ENCODE measurements at regions not wholly inside any gene's neighbourhood (a gene's known extent, or its start where the extent isn't known, plus 50 kb on each side); places are given as distances from the start of the nearest gene placed in this dataset.

- TF ChIP-seq CTCF (optimal IDR thresholded peaks at IDR 0.05 in 1 of 3, IDR thresholded peaks at IDR 0.05 in 1 of 3, conservative IDR thresholded peaks at IDR 0.05 in 1 of 3; ENCODE audit: extremely low read depth in 1 of 3, insufficient read depth in 2 of 3, low read length in 3 of 3) (no peak), EZH2 (IDR thresholded peaks at IDR 0.05; ENCODE audit: low read length) (no peak)
- FAIRE-seq: no peak
- dilution Hi-C loops (cut with MboI; ENCODE audit: extremely low pct_ligation_motif_present, low sequenced_read_pairs): no loop called here
Observed at GRCh38 chr2:105641389-105641811, 103.3 kb upstream of the NCK2 start.

DNA sequence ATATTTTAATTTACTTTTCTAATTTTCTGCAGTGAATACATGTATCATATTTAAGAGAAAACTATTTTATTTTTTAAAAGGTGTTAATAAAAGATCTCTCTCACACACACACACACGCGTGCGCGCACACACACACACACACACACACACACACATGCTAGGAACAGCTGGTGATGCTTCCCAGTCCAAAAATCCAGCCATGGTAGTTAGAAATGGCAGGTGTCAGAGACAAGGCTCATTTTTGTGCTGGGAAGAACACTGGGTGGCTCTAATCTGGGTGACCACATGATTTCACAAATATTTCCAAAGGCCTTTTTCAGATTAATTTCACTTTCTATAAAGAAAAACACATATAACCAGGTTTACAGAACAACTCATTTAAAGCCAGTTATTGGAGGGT lies 104.5 kb upstream of the NCK2 start:
- no peak overlapping the region for H2AFZ ChIP-seq (ENCODE audit: control insufficient read depth, low read length)
- H4K20me1 ChIP-seq (ENCODE audit: control insufficient read depth, extremely low read depth, insufficient read depth, low read length): no peaks in the 10 kb centered on the region
- FAIRE-seq: no peak
- H3K9ac ChIP-seq (ENCODE audit: control insufficient read depth, extremely low read depth, insufficient read depth, low read length): no peak overlapping the region
- dilution Hi-C loops (cut with MboI; ENCODE audit: extremely low pct_ligation_motif_present, low sequenced_read_pairs): no loop called here
- H3K36me3 ChIP-seq (ENCODE audit: control insufficient read depth in 2 of 2, extremely low read depth in 1 of 2, insufficient read depth in 2 of 2, low read length in 2 of 2): no peaks in the 10 kb centered on the region
- H3K4me2 ChIP-seq (ENCODE audit: control insufficient read depth, extremely low read depth, insufficient read depth, low read depth, low read length): no peak overlapping the region
- H3K27ac ChIP-seq (ENCODE audit: control insufficient read depth, insufficient read depth, low read length): no peak overlapping the region
- H3K27me3 ChIP-seq (ENCODE audit: control insufficient read depth, extremely low read depth, insufficient read depth, low read length): peaks cover 20% of the 10 kb centered on the region
- no peaks in the 10 kb centered on the region for H3K9me3 ChIP-seq (ENCODE audit: control insufficient read depth, low read depth, low read length)
- H3K4me3 ChIP-seq (ENCODE audit: control insufficient read depth in 2 of 3, extremely low read depth in 1 of 3, insufficient read depth in 2 of 3, low read depth in 1 of 3, low read length in 3 of 3): no peak overlapping the region
- no peaks in the 10 kb centered on the region for H3K79me2 ChIP-seq (ENCODE audit: control insufficient read depth, insufficient read depth, low read length)
- TF ChIP-seq CTCF (optimal IDR thresholded peaks at IDR 0.05 in 1 of 3, IDR thresholded peaks at IDR 0.05 in 1 of 3, conservative IDR thresholded peaks at IDR 0.05 in 1 of 3; ENCODE audit: extremely low read depth in 1 of 3, insufficient read depth in 2 of 3, low read length in 3 of 3) (no peak), EZH2 (IDR thresholded peaks at IDR 0.05; ENCODE audit: low read length) (no peak)
- DNase-seq (ENCODE audit: low read depth, low spot score): no peak
- no peaks in the 10 kb centered on the region for H3K9me1 ChIP-seq (ENCODE audit: control insufficient read depth, extremely low read depth, insufficient read depth, low read length)
- H3K4me1 ChIP-seq (ENCODE audit: control insufficient read depth, extremely low read depth, insufficient read depth, low read length): no peaks in the 10 kb centered on the region

More at GRCh38 chr2:105641389-105641811, 103.3 kb upstream of the NCK2 start:
- H3K36me3 ChIP-seq (ENCODE audit: control insufficient read depth in 2 of 2, extremely low read depth in 1 of 2, insufficient read depth in 2 of 2, low read length in 2 of 2): no peaks in the 10 kb centered on the region
- H3K27ac ChIP-seq (ENCODE audit: control insufficient read depth, insufficient read depth, low read length): no peak overlapping the region
- no peak for DNase-seq (ENCODE audit: low read depth, low spot score)
- H4K20me1 ChIP-seq (ENCODE audit: control insufficient read depth, extremely low read depth, insufficient read depth, low read length): no peaks in the 10 kb centered on the region
- no peak overlapping the region for H3K4me2 ChIP-seq (ENCODE audit: control insufficient read depth, extremely low read depth, insufficient read depth, low read depth, low read length)
- H3K9me3 ChIP-seq (ENCODE audit: control insufficient read depth, low read depth, low read length): no peaks in the 10 kb centered on the region
- H3K4me3 ChIP-seq (ENCODE audit: control insufficient read depth in 2 of 3, extremely low read depth in 1 of 3, insufficient read depth in 2 of 3, low read depth in 1 of 3, low read length in 3 of 3): no peak overlapping the region
- H3K79me2 ChIP-seq (ENCODE audit: control insufficient read depth, insufficient read depth, low read length): no peaks in the 10 kb centered on the region
- no peak overlapping the region for H3K9ac ChIP-seq (ENCODE audit: control insufficient read depth, extremely low read depth, insufficient read depth, low read length)
- H3K9me1 ChIP-seq (ENCODE audit: control insufficient read depth, extremely low read depth, insufficient read depth, low read length): no peaks in the 10 kb centered on the region
- peaks cover 19% of the 10 kb centered on the region for H3K27me3 ChIP-seq (ENCODE audit: control insufficient read depth, extremely low read depth, insufficient read depth, low read length)
- no peaks in the 10 kb centered on the region for H3K4me1 ChIP-seq (ENCODE audit: control insufficient read depth, extremely low read depth, insufficient read depth, low read length)
- H2AFZ ChIP-seq (ENCODE audit: control insufficient read depth, low read length): no peak overlapping the region

Measured in keratinocyte (primary cell).